HCT116 (cell line): ENCODE measurements at regions not wholly inside any gene's neighbourhood (a gene's known extent, or its start where the extent isn't known, plus 50 kb on each side); places are given as distances from the start of the nearest gene placed in this dataset.

Source experiments
- ATAC-seq: fragments of 200-7000 bp; cut with Tn5 transposase; 2 replicates; pipeline ENCODE4 v1.9.1; 2020; ENCODE audit warnings: mild to moderate bottlenecking, moderate library complexity
- BruUV-seq: library from RNA; stranded (reverse); fragments of 400-500 nt; replicated peaks from 2 replicates; lab custom pipeline; 2021; lab: Mats Ljungman, UMichigan
- CTCF ChIA-PET: fragments of 300-600 bp; sonication (Branson Sonifier 250); formaldehyde crosslinking; loops from one replicate; lab custom pipeline; 2021; ENCODE audit warnings: antibody characterized with exemption; lab: Charles Lee
- POLR2A ChIA-PET: fragments of 300-600, 350-600 bp; sonication (Branson Sonifier 250); formaldehyde crosslinking; loops from one replicate; lab custom pipeline; 2021; ENCODE audit warnings: antibody characterized with exemption; lab: Charles Lee
- RAD21 ChIA-PET, 2 experiments: fragments of 300-600 bp; sonication (Branson Sonifier 250); formaldehyde crosslinking; loops; one replicate each; lab custom pipeline; 2023; ENCODE audit warnings: low total read pairs in 2 of 2; ENCODE audit not compliant: uncharacterized antibody in 2 of 2, unreplicated experiment in 2 of 2, low non-redundant PET in 1 of 2; lab: Charles Lee
- DNase-seq: peaks from one replicate; pipeline ENCODE4 v3.0.0-alpha.2; 2010; ENCODE audit warnings: low read depth, low spot score
- H2AFZ ChIP-seq: fragments of 200-600 bp; shearing (Covaris generic), sonication (generic); 2 replicates; pipeline ENCODE4 v1.6.1; 2017; ENCODE audit warnings: low read depth, mixed run types, mixed read lengths, antibody characterized with exemption, low read length; ENCODE audit not compliant: poor library complexity, severe bottlenecking
- H3K27ac ChIP-seq: 2 replicates; pipeline ENCODE4 v1.5.1; 2012; ENCODE audit warnings: low read depth, low read length
- H3K27me3 ChIP-seq: fragments of 200-600 bp; sonication (generic); 2 replicates; pipeline ENCODE4 v1.6.1; 2016; ENCODE audit warnings: mixed run types, low read length, mixed read lengths; ENCODE audit not compliant: insufficient read depth
- H3K36me3 ChIP-seq, 2 experiments: fragments of 200-500 bp in 1 of 2; fragments of 200-600 bp in 1 of 2; sonication (Bioruptor generic) in 1 of 2; sonication (generic) in 1 of 2; 2 replicates each; pipeline versions ENCODE4 v1.5.1 to v1.6.1; 2014 to 2016; ENCODE audit warnings: low read length in 2 of 2, inconsistent platforms in 1 of 2, mixed read lengths in 1 of 2, mixed run types in 1 of 2; ENCODE audit not compliant: insufficient read depth in 2 of 2, control insufficient read depth in 1 of 2
- H3K4me1 ChIP-seq, 2 experiments: fragments of 200-600 bp in 1 of 2; sonication (generic) in 1 of 2; 2 replicates each; pipeline versions ENCODE4 v1.5.1 to v1.6.1; 2012 to 2017; ENCODE audit warnings: low read length in 2 of 2, inconsistent platforms in 1 of 2, mild to moderate bottlenecking in 1 of 2, mixed read lengths in 1 of 2, mixed run types in 1 of 2, moderate library complexity in 1 of 2; ENCODE audit not compliant: insufficient read depth in 2 of 2, control insufficient read depth in 1 of 2
- H3K4me2 ChIP-seq: fragments of 200-600 bp; sonication (generic); 2 replicates; pipeline ENCODE4 v1.6.1; 2017; ENCODE audit warnings: mixed run types, low read length, mixed read lengths
- H3K4me3 ChIP-seq, 2 experiments: fragments of 200-600 bp in 1 of 2; sonication (generic) in 1 of 2; replicated peaks in 1 of 2; 2 replicates each; pipeline ENCODE4 v1.5.1; 2011 to 2016; ENCODE audit warnings: low read length in 2 of 2, control low read depth in 1 of 2, low read depth in 1 of 2, mild to moderate bottlenecking in 1 of 2, mixed read lengths in 1 of 2, mixed run types in 1 of 2
- H3K79me2 ChIP-seq: fragments of 200-600 bp; sonication (generic); 2 replicates; pipeline ENCODE4 v1.6.1; 2017; ENCODE audit warnings: mild to moderate bottlenecking, mixed run types, low read length, moderate library complexity, mixed read lengths; ENCODE audit not compliant: insufficient read depth
- H3K9ac ChIP-seq: fragments of 200-600 bp; sonication (generic); 2 replicates; pipeline ENCODE4 v1.6.1; 2016; ENCODE audit warnings: low read length, mixed read lengths
- H3K9me2 ChIP-seq: fragments of 200-600 bp; sonication (generic), shearing (Covaris generic); 2 replicates; pipeline ENCODE4 v1.6.1; 2017; ENCODE audit warnings: mixed run types, mild to moderate bottlenecking, moderate library complexity; ENCODE audit not compliant: insufficient read depth
- H3K9me3 ChIP-seq, 2 experiments: fragments of 200-500 bp in 1 of 2; fragments of 200-600 bp in 1 of 2; sonication (Bioruptor generic) in 1 of 2; sonication (generic) in 1 of 2; 2 replicates each; pipeline ENCODE4 v1.6.1; 2014 to 2017; ENCODE audit warnings: low read length in 2 of 2, mixed read lengths in 2 of 2, inconsistent platforms in 1 of 2, low read depth in 1 of 2, mild to moderate bottlenecking in 1 of 2, mixed run types in 1 of 2, moderate library complexity in 1 of 2; ENCODE audit not compliant: control insufficient read depth in 1 of 2, insufficient read depth in 1 of 2
- H4K20me1 ChIP-seq: fragments of 200-600 bp; sonication (generic), shearing (Covaris generic); 2 replicates; pipeline ENCODE4 v1.6.1; 2017; ENCODE audit warnings: mixed run types, mild to moderate bottlenecking, moderate library complexity; ENCODE audit not compliant: insufficient read depth
- ATF3 ChIP-seq: IDR thresholded peaks from 2 replicates; pipeline ENCODE4 v1.6.1; 2012
- CEBPB ChIP-seq: IDR thresholded peaks from 2 replicates; pipeline ENCODE4 v1.6.1; 2012; ENCODE audit warnings: low read depth
- CTCF ChIP-seq, 3 experiments: fragments of 200-600 bp in 1 of 3; sonication (generic) in 1 of 3; IDR thresholded peaks in 2 of 3; conservative IDR thresholded peaks in 1 of 3; 2 replicates each; pipeline ENCODE4 v1.5.1; 2012 to 2017; ENCODE audit warnings: low read depth in 2 of 3, low read length in 2 of 3, antibody characterized with exemption in 1 of 3, borderline replicate concordance in 1 of 3, control low read depth in 1 of 3, mild to moderate bottlenecking in 1 of 3, mixed read lengths in 1 of 3, mixed run types in 1 of 3, moderate library complexity in 1 of 3; ENCODE audit not compliant: insufficient read depth in 1 of 3
- EZH2 ChIP-seq: fragments of 200-600 bp; sonication (generic); IDR thresholded peaks from 2 replicates; pipeline ENCODE4 v1.6.1; 2017; ENCODE audit warnings: antibody characterized with exemption, mixed run types
- EZH2phosphoT487 ChIP-seq: fragments of 200-600 bp; IDR thresholded peaks from 2 replicates; pipeline ENCODE4 v1.6.1; 2018; ENCODE audit warnings: antibody characterized with exemption, borderline replicate concordance
- FOSL1 ChIP-seq: IDR thresholded peaks from 2 replicates; pipeline ENCODE4 v1.6.1; 2012; ENCODE audit warnings: low read depth
- MAX ChIP-seq: IDR thresholded peaks from 2 replicates; pipeline ENCODE4 v1.6.1; 2012
- POLR2A ChIP-seq: IDR thresholded peaks from 2 replicates; pipeline ENCODE4 v1.7.0; 2011; ENCODE audit warnings: borderline replicate concordance; ENCODE audit not compliant: insufficient read depth, insufficient read length; ENCODE audit errors: extremely low read depth
- POLR2AphosphoS5 ChIP-seq: IDR thresholded peaks from 2 replicates; pipeline ENCODE4 v1.6.1; 2011; ENCODE audit warnings: mild to moderate bottlenecking, low read depth, low read length, moderate library complexity
- REST ChIP-seq: IDR thresholded peaks from 2 replicates; pipeline ENCODE4 v1.6.1; 2012; ENCODE audit warnings: low read depth
- SIN3A ChIP-seq: IDR thresholded peaks from 2 replicates; pipeline ENCODE4 v1.6.1; 2012; ENCODE audit warnings: low read depth
- SP1 ChIP-seq: IDR thresholded peaks from 2 replicates; pipeline ENCODE4 v1.6.1; 2012; ENCODE audit warnings: low read depth
- TCF7L2 ChIP-seq: IDR thresholded peaks from 2 replicates; pipeline ENCODE4 v1.7.0; 2011; ENCODE audit warnings: borderline replicate concordance, inconsistent platforms; ENCODE audit not compliant: insufficient read depth, insufficient read length; ENCODE audit errors: extremely low read depth
- YY1 ChIP-seq: IDR thresholded peaks from 2 replicates; pipeline ENCODE4 v1.6.1; 2011; ENCODE audit warnings: low read length, low read depth, moderate library complexity, mild to moderate bottlenecking; ENCODE audit not compliant: insufficient replicate concordance; ENCODE audit errors: extremely low read depth
- ZFX ChIP-seq: fragments of 450-650 bp; IDR thresholded peaks from 2 replicates; pipeline ENCODE4 v1.6.1; 2017
- ZNF274 ChIP-seq: fragments of 200-500 bp; sonication (Bioruptor generic); IDR thresholded peaks from 2 replicates; pipeline ENCODE4 v1.6.1; 2014; ENCODE audit warnings: mild to moderate bottlenecking, low read depth, low read length, inconsistent platforms
- intact Hi-C: fragments of 100-400 bp; cut with micrococcal nuclease; formaldehyde crosslinking; loops from 2 replicates; pipeline ENCODE4 v1.10.0; 2022

GRCh38 chr2:14316594-14316993 is 315.9 kb upstream of the LRATD1 start:
- no peak overlapping the region for H3K9ac ChIP-seq
- DNase-seq, result no peak
- no peak overlapping the region for H3K4me3 ChIP-seq
- H3K79me2 ChIP-seq, result no peaks in the 10 kb centered on the region
- no peak overlapping the region for H2AFZ ChIP-seq
- TF ChIP-seq ZFX, result no peak
- TF ChIP-seq, all 23 proteins: peak for 0
- BruUV-seq, result no TSS peak
- ATAC-seq, result no peak
- Histone ChIP-seq H3K9me3 (peaks cover 23 to 24% of the 10 kb centered on the region in 2 experiments; a peak in 2 of 4 replicates), H3K27ac (no peak overlapping the region), H3K4me2 (no peak overlapping the region), H3K27me3 (no peaks in the 10 kb centered on the region), H3K4me1 (no peaks in the 10 kb centered on the region), H3K9me2 (no peaks in the 10 kb centered on the region), H4K20me1 (no peaks in the 10 kb centered on the region), H3K36me3 (no peaks in the 10 kb centered on the region)
- ChIA-PET CTCF (no interaction called here), RAD21 (no interaction called here), POLR2A (no interaction called here)
- intact Hi-C loops, result no loop called here

- no peak overlapping the region for H2AFZ ChIP-seq
- POLR2A ChIA-PET, result no interaction called here
- TF ChIP-seq REST, result no peak
- TF ChIP-seq EZH2phosphoT487, result no peak
- TF ChIP-seq MAX, result no peak
- no peak for TF ChIP-seq CEBPB
- TF ChIP-seq FOSL1, result no peak
- no peak for TF ChIP-seq SIN3A
- no peak for TF ChIP-seq YY1
- no peak for TF ChIP-seq SP1
- no peak for TF ChIP-seq TCF7L2
- no peak for TF ChIP-seq ATF3
- no peak for TF ChIP-seq POLR2AphosphoS5
- TF ChIP-seq POLR2A, result no peak
- TF ChIP-seq CTCF (IDR thresholded peaks at IDR 0.05 in 2 of 3, conservative IDR thresholded peaks at IDR 0.05 in 1 of 3; ENCODE audit: borderline replicate concordance in 1 of 3, insufficient read depth in 1 of 3, low read depth in 2 of 3, low read length in 2 of 3), result no peak
- no peak for TF ChIP-seq ZNF274
- TF ChIP-seq ZFX, result no peak
- no peak for TF ChIP-seq EZH2
Observed at GRCh38 chr2:14321357-14321756, 311.2 kb upstream of the LRATD1 start.

More at GRCh38 chr2:14321357-14321756, 311.2 kb upstream of the LRATD1 start:
- RAD21 ChIA-PET, result no interaction called here
- Histone ChIP-seq H3K9me2 (no peaks in the 10 kb centered on the region), H3K27me3 (no peaks in the 10 kb centered on the region), H4K20me1 (no peaks in the 10 kb centered on the region), H3K9ac (no peak overlapping the region), H3K4me1 (no peaks in the 10 kb centered on the region), H3K4me3 (no peak overlapping the region), H3K36me3 (no peaks in the 10 kb centered on the region), H3K9me3 (peaks cover 7 to 12% of the 10 kb centered on the region in 2 experiments; a peak in 2 of 4 replicates), H3K79me2 (no peaks in the 10 kb centered on the region), H3K4me2 (no peak overlapping the region), H3K27ac (no peak overlapping the region)
- intact Hi-C loops, result no loop called here
- CTCF ChIA-PET, result no interaction called here
- BruUV-seq, result no TSS peak
- ATAC-seq (no peak), DNase-seq (no peak)
